ENCODE measurements at regions not wholly inside any gene's neighbourhood (a gene's known extent, or its start where the extent isn't known, plus 50 kb on each side); places are given as distances from the start of the nearest gene placed in this dataset.
A peak's percentile ranks its signal among the peaks of the same experiment; 100 is the strongest.

DNA sequence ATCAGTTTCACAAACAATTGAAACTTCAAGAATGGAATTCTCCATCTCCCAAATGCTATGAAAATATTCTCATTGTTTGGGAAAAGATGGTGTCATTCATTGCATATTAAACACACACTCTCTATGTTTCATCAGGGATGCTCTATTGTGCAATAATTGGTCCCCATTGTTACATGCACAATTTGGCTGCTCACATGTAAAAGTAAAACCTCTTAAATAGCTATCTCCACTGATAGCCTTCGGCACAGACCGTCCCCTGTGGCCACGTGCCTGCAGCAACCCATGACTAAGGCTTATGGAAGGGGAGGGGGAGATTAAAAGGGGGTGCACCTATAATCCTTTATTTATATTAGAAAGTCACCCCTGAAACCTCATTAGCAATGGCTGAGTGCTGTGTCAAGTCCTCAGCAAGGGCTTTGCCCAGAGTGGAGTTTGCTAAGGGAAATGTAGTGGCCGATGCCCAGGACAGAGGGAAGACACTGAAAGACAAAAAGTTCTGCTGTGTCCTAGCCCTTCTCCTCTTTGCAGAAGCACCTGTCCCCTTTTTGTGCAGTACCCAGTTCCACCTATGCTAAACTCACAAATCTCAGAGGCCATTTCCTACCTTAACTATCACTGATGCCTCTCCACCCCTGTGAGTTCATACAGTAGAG lies 309.6 kb upstream of the ESRRG start:
- TF ChIP-seq, protein P1, sequence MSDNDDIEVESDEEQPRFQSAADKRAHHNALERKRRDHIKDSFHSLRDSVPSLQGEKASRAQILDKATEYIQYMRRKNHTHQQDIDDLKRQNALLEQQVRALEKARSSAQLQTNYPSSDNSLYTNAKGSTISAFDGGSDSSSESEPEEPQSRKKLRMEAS (IDR thresholded peaks at IDR 0.05): no peak
- TF ChIP-seq TAF1 (IDR thresholded peaks at IDR 0.05; ENCODE audit: low read depth) (no peak), NFIC (IDR thresholded peaks at IDR 0.05) (no peak), YY1 (IDR thresholded peaks at IDR 0.05; ENCODE audit: low read depth) (no peak), ZBTB7A (IDR thresholded peaks at IDR 0.05; ENCODE audit: low read depth) (no peak), EGR1 (IDR thresholded peaks at IDR 0.05) (no peak), RAD21 (IDR thresholded peaks at IDR 0.05; ENCODE audit: low read depth) (no peak), EP300 (IDR thresholded peaks at IDR 0.05; ENCODE audit: borderline replicate concordance) (no peak), CEBPB (IDR thresholded peaks at IDR 0.05) (no peak), TEAD4 (IDR thresholded peaks at IDR 0.05) (no peak), FOXM1 (IDR thresholded peaks at IDR 0.05; ENCODE audit: borderline replicate concordance, low read depth) (no peak), TCF12 (IDR thresholded peaks at IDR 0.05; ENCODE audit: low read depth) (no peak), CREB1 (IDR thresholded peaks at IDR 0.05; ENCODE audit: low read depth) (no peak)
- TF ChIP-seq, protein P2, sequence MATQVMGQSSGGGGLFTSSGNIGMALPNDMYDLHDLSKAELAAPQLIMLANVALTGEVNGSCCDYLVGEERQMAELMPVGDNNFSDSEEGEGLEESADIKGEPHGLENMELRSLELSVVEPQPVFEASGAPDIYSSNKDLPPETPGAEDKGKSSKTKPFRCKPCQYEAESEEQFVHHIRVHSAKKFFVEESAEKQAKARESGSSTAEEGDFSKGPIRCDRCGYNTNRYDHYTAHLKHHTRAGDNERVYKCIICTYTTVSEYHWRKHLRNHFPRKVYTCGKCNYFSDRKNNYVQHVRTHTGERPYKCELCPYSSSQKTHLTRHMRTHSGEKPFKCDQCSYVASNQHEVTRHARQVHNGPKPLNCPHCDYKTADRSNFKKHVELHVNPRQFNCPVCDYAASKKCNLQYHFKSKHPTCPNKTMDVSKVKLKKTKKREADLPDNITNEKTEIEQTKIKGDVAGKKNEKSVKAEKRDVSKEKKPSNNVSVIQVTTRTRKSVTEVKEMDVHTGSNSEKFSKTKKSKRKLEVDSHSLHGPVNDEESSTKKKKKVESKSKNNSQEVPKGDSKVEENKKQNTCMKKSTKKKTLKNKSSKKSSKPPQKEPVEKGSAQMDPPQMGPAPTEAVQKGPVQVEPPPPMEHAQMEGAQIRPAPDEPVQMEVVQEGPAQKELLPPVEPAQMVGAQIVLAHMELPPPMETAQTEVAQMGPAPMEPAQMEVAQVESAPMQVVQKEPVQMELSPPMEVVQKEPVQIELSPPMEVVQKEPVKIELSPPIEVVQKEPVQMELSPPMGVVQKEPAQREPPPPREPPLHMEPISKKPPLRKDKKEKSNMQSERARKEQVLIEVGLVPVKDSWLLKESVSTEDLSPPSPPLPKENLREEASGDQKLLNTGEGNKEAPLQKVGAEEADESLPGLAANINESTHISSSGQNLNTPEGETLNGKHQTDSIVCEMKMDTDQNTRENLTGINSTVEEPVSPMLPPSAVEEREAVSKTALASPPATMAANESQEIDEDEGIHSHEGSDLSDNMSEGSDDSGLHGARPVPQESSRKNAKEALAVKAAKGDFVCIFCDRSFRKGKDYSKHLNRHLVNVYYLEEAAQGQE (IDR thresholded peaks at IDR 0.05; ENCODE audit: low read depth): no peak
- TF ChIP-seq, protein P3, sequence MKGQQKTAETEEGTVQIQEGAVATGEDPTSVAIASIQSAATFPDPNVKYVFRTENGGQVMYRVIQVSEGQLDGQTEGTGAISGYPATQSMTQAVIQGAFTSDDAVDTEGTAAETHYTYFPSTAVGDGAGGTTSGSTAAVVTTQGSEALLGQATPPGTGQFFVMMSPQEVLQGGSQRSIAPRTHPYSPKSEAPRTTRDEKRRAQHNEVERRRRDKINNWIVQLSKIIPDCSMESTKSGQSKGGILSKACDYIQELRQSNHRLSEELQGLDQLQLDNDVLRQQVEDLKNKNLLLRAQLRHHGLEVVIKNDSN (IDR thresholded peaks at IDR 0.05): no peak

DNA sequence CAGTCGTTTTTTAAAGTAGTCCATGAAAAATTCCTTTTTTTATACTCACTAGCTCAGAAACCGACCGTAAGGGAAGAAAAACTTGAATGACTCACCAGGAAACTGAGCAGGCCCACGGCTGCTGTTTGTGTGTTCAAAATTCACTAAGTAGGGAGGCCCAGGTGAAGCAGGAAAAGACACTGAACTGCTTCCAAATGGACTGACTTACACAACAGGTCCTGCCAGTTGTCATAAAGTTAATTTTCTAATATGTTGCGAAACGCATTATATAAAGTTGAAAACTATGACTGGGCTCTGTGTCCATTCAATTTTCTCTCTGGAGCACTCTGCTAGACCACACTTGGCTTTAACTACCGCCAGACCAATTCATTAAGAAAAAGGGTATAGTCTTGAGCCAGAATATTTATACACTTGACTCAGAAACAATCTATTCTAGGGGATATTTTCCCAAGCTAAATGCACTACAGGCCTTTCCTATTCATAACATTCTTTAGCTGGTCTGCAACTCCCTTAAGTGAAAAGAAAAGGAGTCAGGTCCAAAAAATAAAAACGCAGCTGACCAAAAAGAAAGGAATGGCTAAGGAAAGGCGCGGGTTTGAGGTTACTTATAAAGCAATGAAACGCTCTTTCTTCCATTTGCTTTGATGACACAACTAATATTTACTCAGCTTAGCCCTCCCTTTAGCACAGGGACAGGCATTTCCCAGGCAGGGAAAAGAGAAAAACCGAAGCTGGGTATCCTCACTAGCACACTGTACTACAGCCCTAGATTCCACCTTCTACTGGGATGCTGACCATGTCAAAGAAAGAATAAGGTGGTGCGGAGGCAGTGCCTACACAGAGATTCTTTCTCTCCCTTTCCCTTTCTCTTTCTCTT lies 306.3 kb upstream of the ESRRG start:
- TF ChIP-seq, protein P3 (IDR thresholded peaks at IDR 0.05): no peak
- TF ChIP-seq CEBPB (IDR thresholded peaks at IDR 0.05): peak; percentile 54

DNA sequence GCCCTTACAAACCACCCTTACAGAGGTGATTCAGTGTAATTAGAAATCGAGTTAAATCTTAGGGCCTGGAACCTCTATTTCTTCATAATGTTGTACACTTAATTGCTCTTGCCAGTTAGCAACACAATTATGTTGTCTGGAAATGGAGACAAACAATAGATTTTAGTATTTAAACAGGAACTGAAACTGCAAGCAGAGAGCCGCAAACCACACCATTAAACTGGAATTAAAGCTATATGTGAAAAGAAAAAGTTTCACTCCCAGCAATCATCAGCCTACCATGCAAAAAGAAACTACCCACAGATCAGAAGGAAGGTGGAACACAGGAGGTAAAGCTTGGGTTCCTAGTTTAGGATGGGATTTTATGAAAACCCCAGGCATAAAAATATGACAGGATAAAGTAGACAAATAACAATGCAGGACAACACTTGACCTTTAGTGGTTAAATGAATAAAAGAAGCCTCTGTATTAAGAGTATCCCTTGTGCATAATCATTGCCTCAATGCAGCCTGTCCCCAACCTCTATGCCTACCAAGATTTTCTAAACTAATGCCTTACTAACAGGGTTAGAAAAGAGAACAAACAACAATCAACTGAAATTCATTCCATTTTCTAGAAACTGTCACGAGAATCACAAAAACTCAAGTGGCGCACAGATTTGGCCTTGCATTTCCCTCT lies 304.3 kb upstream of the ESRRG start:
- TF ChIP-seq RAD21 (IDR thresholded peaks at IDR 0.05; ENCODE audit: low read depth): no peak
- TF ChIP-seq TAF1 (IDR thresholded peaks at IDR 0.05; ENCODE audit: low read depth): no peak

DNA sequence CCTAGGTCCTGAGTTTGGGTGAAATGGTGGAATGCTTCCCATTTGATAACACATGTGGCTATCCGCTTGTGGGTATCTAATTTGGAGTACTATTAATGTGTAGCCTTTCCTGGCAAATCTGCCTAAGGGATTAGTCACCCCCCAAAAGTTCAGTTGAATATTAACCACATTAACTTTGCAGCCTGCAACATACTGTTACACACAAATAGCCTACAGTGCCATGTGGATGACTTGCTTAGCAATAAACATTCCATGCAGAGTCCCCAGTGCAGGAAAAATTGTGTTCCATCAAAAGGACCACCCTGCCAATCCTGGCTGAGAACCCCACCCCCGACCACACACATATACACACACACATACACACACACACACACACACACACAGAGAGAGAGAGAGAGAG lies 303.3 kb upstream of the ESRRG start:
- no peak for TF ChIP-seq CREB1 (IDR thresholded peaks at IDR 0.05; ENCODE audit: low read depth)
- TF ChIP-seq TCF12 (IDR thresholded peaks at IDR 0.05; ENCODE audit: low read depth): no peak
- TF ChIP-seq, protein P3 (IDR thresholded peaks at IDR 0.05): no peak
- no peak for TF ChIP-seq FOXM1 (IDR thresholded peaks at IDR 0.05; ENCODE audit: borderline replicate concordance, low read depth)
- TF ChIP-seq NFIC (IDR thresholded peaks at IDR 0.05): no peak
- no peak for TF ChIP-seq ZBTB7A (IDR thresholded peaks at IDR 0.05; ENCODE audit: low read depth)
- no peak for TF ChIP-seq EP300 (IDR thresholded peaks at IDR 0.05; ENCODE audit: borderline replicate concordance)
- no peak for TF ChIP-seq YY1 (IDR thresholded peaks at IDR 0.05; ENCODE audit: low read depth)
- TF ChIP-seq, protein P1 (IDR thresholded peaks at IDR 0.05): no peak
- TF ChIP-seq, protein P2 (IDR thresholded peaks at IDR 0.05; ENCODE audit: low read depth): no peak
- TF ChIP-seq CEBPB (IDR thresholded peaks at IDR 0.05): no peak
- no peak for TF ChIP-seq RAD21 (IDR thresholded peaks at IDR 0.05; ENCODE audit: low read depth)
- TF ChIP-seq TEAD4 (IDR thresholded peaks at IDR 0.05): no peak
- TF ChIP-seq EGR1 (IDR thresholded peaks at IDR 0.05): no peak
- no peak for TF ChIP-seq TAF1 (IDR thresholded peaks at IDR 0.05; ENCODE audit: low read depth)

DNA sequence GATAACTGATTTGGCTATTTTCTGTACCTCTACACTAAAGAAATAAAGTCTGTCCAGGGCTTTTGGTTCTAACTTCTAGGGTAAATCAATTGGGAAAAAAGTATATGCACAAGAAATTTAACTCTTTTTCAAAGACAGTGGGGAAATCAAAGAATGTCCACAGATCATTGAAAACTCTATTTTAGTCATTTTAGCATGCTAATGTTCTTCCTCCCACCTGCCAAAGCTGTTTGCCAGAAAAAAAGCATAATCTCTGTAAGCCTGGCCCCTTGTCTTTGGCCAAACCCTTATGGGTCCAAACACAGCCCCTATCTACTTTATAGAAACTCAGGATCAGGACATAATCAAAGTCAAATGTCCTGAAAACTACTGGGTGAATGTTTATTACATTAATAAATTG lies 302.2 kb upstream of the ESRRG start:
- TF ChIP-seq, protein P3 (IDR thresholded peaks at IDR 0.05): no peak
- TF ChIP-seq NFIC (IDR thresholded peaks at IDR 0.05): no peak
- TF ChIP-seq CEBPB (IDR thresholded peaks at IDR 0.05): no peak
- no peak for TF ChIP-seq FOXM1 (IDR thresholded peaks at IDR 0.05; ENCODE audit: borderline replicate concordance, low read depth)
- no peak for TF ChIP-seq TEAD4 (IDR thresholded peaks at IDR 0.05)
- no peak for TF ChIP-seq RAD21 (IDR thresholded peaks at IDR 0.05; ENCODE audit: low read depth)
- no peak for TF ChIP-seq EP300 (IDR thresholded peaks at IDR 0.05; ENCODE audit: borderline replicate concordance)
- TF ChIP-seq, protein P2 (IDR thresholded peaks at IDR 0.05; ENCODE audit: low read depth): no peak
- no peak for TF ChIP-seq EGR1 (IDR thresholded peaks at IDR 0.05)
- no peak for TF ChIP-seq TCF12 (IDR thresholded peaks at IDR 0.05; ENCODE audit: low read depth)
- TF ChIP-seq, protein P1 (IDR thresholded peaks at IDR 0.05): no peak
- TF ChIP-seq YY1 (IDR thresholded peaks at IDR 0.05; ENCODE audit: low read depth): no peak
- no peak for TF ChIP-seq CREB1 (IDR thresholded peaks at IDR 0.05; ENCODE audit: low read depth)
